Mucosa of gallbladder (tissue), 1 donor: ENCODE measurements at regions not wholly inside any gene's neighbourhood (a gene's known extent, or its start where the extent isn't known, plus 50 kb on each side); places are given as distances from the start of the nearest gene placed in this dataset.
A peak's percentile ranks its signal among the peaks of the same experiment; 100 is the strongest.

Experiments used
- DNase-seq: peaks from one replicate; pipeline ENCODE4 v3.0.0-alpha.2; 2020; ENCODE audit warnings: low spot score
- donor health status: DM: no; HTN: no; CAD: no.

DNA sequence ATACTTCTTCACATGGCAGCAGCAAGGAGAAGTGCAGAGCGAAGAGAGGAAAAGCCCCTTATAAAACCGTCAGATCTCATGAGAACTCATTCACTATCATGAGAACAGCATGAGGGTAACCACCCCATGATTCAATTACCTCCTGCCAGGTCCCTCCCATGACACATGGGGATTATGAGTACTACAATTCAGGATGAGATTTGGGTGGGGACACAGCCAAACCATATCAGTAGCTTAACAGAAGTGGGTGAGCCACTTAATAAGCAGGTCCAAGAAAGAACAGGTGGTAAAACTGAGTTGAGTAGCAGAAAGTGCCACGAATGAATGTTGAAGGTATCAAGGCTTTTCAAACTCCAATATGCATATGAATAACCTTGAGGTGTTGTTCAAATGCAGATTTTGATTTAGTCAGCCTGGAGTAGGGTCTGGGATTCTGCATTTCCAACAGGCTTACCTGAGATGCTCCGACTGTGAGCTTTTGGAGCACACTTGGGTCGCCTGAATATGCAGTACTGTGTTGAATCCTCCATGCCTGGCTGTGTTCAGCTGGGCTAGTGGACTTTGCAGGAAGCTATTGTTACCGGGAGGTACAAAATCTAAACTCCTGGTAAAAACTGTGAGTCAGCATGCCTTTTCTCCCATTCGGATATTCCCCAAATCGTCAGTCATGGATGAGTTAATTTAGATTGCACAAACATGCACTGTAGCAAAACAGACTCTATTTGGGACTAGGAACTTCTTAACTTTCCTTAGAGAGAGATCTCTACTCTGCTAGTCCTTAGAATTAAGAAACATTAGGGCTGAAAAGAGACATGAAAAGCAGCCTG lies 69.0 kb upstream of the PRKCQ start:
- DNase-seq = no peak

- DNase-seq = peak; percentile 14
Measured at GRCh38 chr10:6647811-6648526, 67.9 kb upstream of the PRKCQ start.

DNA sequence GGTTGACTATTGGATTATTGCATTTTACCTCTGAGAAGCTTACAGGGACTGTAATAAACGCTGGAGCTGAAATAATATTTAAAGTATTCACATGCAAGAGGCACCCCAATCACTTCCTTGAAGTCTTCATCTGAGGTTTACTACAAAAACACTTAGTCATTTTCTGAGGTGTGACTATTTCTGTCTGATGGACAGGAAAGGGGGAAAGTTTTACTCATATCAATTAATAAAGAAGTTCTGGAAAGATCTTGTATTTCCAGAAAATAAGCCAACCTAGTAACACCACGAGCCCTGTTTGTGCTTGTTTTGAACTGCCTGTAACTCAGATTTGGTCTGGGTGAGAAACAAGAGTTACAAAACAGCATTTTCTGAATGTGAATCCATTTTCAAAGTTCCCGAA lies 63.9 kb upstream of the PRKCQ start:
- no peak for DNase-seq

DNA sequence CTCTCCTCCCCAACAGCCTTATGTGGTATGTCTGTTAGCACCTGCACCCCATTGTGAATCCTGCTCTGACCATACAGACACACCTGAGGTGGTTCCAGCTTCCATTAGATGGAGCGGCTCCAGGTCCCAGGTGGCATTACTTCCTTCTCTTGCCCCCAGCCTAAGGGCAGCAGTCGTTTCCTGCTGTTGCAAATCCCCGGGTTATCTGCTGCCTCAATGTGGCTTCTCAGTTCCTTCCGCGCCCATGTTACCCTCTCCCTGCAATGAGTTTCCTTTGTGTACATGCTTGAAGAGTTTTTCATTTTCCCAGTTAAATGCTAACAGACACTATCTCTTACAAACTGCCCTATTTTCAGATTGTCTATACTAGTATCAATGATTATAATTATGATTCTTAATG lies 62.8 kb upstream of the PRKCQ start:
- DNase-seq = no peak

DNA sequence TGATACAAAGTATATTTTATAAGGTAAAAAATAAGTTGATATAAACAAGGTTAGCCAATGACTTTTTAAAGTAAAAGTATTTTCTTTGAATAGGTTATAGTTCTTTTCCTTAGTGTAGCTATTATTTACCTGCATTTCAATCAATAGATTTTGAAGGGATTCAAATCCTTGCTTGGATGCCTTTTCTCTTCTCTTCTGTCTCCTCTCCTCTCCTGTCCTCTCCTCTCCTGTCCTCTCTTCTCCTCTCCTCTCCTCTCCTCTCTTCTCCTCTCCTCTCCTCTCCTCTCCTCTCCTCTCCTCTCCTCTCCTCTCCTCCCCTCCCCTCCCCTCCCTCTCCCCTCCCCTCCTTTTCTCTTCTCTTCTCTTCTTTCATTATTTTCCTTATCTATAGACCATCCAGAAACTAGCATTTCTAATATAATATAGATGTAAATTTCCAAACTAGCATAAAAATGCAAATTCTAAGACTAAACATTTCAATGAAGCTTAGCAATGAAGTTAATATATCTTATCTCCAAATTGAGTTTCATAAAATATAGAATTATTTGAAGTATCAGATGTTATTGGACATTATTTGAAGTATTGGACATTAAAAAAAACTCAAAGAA lies 60.5 kb upstream of the PRKCQ start:
- no peak for DNase-seq

DNA sequence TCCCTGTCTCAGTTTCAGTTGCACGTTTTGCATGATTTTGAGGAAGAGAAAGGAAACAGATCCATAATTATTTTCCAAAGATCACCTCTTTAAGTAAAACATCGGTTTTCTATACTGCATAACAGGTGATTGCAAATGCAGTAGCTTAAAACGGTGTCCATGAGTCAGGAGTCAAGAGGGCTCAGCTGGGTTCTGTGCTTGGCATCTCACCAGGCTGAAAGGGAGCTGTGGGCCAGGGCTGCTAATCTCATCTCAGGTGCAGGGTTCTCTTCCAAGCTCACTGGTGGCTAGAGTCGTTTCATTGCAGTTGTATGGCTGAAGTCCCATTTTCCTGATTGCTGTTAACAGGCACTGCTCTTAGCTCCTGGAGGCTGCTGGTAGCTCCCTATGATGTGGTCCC lies 57.0 kb upstream of the PRKCQ start:
- no peak for DNase-seq

DNA sequence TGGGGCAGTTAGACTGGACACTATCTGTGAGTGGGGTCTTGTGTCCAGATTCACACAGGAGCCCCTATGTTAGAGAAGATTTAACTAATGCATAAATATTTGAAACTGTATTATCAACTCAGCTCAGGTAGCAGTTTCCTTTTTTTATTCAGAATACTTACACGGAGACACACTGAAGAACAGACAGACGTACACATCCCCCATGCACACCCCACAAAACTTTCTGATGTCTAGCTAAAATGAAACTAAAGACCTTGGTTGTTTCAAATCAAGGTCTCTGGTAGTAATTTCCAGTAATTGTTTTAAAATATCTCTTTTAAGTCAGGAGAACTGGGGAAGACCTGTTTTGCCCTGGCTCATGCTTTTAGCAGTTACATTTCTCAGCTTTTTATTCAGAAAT lies 55.7 kb upstream of the PRKCQ start:
- no peak for DNase-seq
